Dermis blood vessel endothelial cell (primary cell): ENCODE measurements at regions not wholly inside any gene's neighbourhood (a gene's known extent, or its start where the extent isn't known, plus 50 kb on each side); places are given as distances from the start of the nearest gene placed in this dataset.
"Not testable (repeated sequence)": the region's sequence is repeated elsewhere in the genome, so short reads cannot be mapped to it uniquely, and the experiment has no call there.

Source experiments
- DNase-seq: peaks from one replicate; pipeline ENCODE4 v3.0.0; 2010

GRCh38 chr3:28156599-28156998 lies 84.8 kb upstream of the CMC1 start:
- DNase-seq, result not testable (repeated sequence)

GRCh38 chr3:28171962-28172361 lies 69.5 kb upstream of the CMC1 start:
- DNase-seq, result no peak

- no peak for DNase-seq
These were observed 68.7 kb upstream of the CMC1 start for GRCh38 chr3:28172748-28173147.

- no peak for DNase-seq
These were observed 67.6 kb upstream of the CMC1 start for GRCh38 chr3:28173836-28174235.

GRCh38 chr3:28186748-28187147 lies 54.7 kb upstream of the CMC1 start:
- DNase-seq, result no peak

GRCh38 chr3:28188686-28189085 lies 52.7 kb upstream of the CMC1 start:
- no peak for DNase-seq

- no peak for DNase-seq
These were observed 50.1 kb upstream of the CMC1 start for GRCh38 chr3:28191363-28191762.
